Nephron progenitor cell (in vitro differentiated cells): ENCODE measurements at regions not wholly inside any gene's neighbourhood (a gene's known extent, or its start where the extent isn't known, plus 50 kb on each side); places are given as distances from the start of the nearest gene placed in this dataset.

Experiments used
- DNase-seq: peaks from one replicate; pipeline ENCODE4 v3.0.0; 2021
- H3K27ac Mint-ChIP-seq: 2 replicates; pipeline ENCODE4 v1.8.0; 2021; ENCODE audit warnings: mild to moderate bottlenecking, moderate library complexity, mixed read lengths
- H3K27me3 Mint-ChIP-seq: 2 replicates; pipeline ENCODE4 v1.8.0; 2021; ENCODE audit warnings: mild to moderate bottlenecking, low read depth, mixed read lengths; ENCODE audit not compliant: poor library complexity
- H3K36me3 Mint-ChIP-seq: 2 replicates; pipeline ENCODE4 v1.8.0; 2021; ENCODE audit warnings: low read depth, mixed read lengths
- H3K4me1 Mint-ChIP-seq: 2 replicates; pipeline ENCODE4 v1.8.0; 2021; ENCODE audit warnings: mixed read lengths
- H3K4me3 Mint-ChIP-seq: 2 replicates; pipeline ENCODE4 v1.8.0; 2021; ENCODE audit warnings: mild to moderate bottlenecking, moderate library complexity, mixed read lengths
- H3K9me3 Mint-ChIP-seq: 2 replicates; pipeline ENCODE4 v1.8.0; 2021; ENCODE audit warnings: mild to moderate bottlenecking, moderate library complexity, mixed read lengths
- TF ChIP-seq, protein P1 (sequence below): fragments of 200-600 bp; sonication (generic); IDR thresholded peaks from 2 replicates; pipeline ENCODE4 v1.5.0; 2021; ENCODE audit warnings: antibody characterized with exemption

DNA sequence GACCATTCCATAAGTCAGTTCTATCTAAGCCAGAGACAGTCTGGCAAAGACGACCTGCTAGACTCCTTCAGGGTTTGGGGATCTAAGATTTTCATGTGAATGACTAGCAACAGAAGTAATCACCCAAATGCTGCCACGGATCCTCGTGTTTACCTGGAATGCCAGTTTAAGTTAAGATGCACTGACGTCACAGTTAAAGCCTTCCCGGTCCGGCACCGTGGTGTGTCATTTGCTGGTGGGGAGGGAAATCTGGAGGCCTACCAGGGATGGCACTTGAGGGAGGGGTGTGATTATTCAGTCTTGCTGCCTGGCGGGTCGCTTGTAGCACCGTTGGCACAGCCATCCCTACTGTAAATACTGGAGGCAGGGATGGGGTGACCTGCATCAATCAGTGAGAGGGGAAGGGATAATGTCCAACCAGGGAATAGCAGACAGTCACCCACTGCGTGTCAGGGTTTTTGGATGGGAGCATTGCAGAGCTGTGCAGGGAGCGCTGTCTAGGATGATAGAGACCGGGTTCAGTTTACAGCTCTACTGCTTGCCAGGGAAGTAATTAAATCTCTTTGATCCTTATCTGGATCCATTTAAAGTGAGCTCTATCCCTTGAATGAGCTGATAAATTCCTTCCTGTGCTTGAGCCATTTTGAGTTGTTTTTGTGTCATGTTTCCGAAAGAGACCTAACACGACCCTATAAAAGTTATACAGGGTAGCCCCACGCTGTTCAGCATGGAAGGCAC is 764.7 kb upstream of the EEF2KMT start:
- Mint-ChIP-seq H3K4me3 (no peak overlapping the region), H3K27me3 (peaks cover 6% of the 10 kb centered on the region), H3K36me3 (no peaks in the 10 kb centered on the region), H3K27ac (peak overlapping the region; percentile 68), H3K9me3 (no peaks in the 10 kb centered on the region), H3K4me1 (peaks cover 62% of the 10 kb centered on the region)
- no peak for DNase-seq
- TF ChIP-seq, protein P1, sequence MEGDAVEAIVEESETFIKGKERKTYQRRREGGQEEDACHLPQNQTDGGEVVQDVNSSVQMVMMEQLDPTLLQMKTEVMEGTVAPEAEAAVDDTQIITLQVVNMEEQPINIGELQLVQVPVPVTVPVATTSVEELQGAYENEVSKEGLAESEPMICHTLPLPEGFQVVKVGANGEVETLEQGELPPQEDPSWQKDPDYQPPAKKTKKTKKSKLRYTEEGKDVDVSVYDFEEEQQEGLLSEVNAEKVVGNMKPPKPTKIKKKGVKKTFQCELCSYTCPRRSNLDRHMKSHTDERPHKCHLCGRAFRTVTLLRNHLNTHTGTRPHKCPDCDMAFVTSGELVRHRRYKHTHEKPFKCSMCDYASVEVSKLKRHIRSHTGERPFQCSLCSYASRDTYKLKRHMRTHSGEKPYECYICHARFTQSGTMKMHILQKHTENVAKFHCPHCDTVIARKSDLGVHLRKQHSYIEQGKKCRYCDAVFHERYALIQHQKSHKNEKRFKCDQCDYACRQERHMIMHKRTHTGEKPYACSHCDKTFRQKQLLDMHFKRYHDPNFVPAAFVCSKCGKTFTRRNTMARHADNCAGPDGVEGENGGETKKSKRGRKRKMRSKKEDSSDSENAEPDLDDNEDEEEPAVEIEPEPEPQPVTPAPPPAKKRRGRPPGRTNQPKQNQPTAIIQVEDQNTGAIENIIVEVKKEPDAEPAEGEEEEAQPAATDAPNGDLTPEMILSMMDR: no peak

DNA sequence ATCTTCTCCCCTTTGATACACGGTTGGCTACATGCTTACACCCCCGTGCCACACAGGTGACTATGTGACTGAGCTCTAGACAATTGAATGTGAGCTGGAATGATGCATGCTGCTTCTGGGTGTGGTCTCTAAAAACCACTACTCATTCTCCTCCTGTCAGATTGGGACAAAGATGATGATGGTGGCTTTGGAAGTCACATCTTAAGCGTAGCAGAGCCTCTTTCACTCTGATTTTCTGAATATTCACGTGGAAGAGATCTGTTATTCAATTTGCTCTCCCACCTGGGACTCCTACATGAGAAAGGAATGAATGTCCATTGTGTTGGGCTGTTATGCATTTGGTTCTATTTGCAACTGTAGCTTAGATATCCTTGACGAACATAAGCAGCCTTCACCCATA is 763.6 kb upstream of the EEF2KMT start:
- Mint-ChIP-seq H3K4me3 (no peak overlapping the region), H3K27ac (no peak overlapping the region), H3K27me3 (peaks cover 6% of the 10 kb centered on the region), H3K4me1 (peaks cover 54% of the 10 kb centered on the region), H3K9me3 (no peaks in the 10 kb centered on the region), H3K36me3 (no peaks in the 10 kb centered on the region)
- TF ChIP-seq, protein P1: no peak
- no peak for DNase-seq

DNA sequence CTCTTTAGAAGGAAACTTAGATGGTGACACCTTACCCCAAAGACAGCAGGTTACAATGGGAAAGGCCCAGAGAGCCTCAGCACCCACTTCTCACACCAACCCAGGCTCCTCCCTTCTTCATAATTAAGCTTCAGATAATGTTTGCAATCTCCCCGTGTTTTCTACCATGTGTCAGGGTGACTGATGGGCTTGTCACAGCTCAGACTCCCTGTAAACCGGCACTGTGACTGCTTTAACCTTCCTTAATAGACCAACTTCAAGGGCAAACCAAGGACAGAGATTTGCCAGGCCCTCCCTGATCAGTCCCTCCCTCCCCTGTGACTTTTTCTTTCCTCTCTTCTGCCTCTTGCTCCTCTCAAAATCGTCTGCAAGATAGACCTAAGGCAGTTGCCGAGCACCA is 760.6 kb upstream of the EEF2KMT start:
- peak overlapping the region; percentile 15 for H3K27ac Mint-ChIP-seq
- no peaks in the 10 kb centered on the region for H3K36me3 Mint-ChIP-seq
- peaks cover 6% of the 10 kb centered on the region for H3K27me3 Mint-ChIP-seq
- DNase-seq: no peak
- no peak overlapping the region for H3K4me3 Mint-ChIP-seq
- TF ChIP-seq, protein P1: no peak
- no peaks in the 10 kb centered on the region for H3K9me3 Mint-ChIP-seq
- peaks cover 27% of the 10 kb centered on the region for H3K4me1 Mint-ChIP-seq

DNA sequence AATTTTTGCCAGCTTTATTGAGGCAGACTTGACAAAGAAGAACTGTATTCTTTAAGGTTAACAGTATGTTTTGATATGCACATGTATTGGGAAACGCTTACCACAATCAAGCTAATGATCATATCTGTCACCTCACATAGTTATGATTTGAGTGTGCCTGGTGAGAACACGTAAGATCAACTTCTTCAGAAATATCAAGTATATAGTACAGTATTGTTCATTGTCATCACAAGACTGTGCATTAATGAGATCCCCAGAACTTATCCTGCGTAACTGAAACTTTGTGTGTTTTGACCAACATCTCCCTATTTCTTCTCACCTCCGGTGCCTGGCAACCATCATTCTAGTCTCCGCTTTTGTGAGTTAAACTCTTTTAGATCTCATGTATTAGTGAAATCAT is 756.4 kb upstream of the EEF2KMT start:
- DNase-seq: no peak
- Mint-ChIP-seq H3K4me1 (peaks cover 49% of the 10 kb centered on the region), H3K36me3 (no peaks in the 10 kb centered on the region), H3K27ac (no peak overlapping the region), H3K9me3 (no peaks in the 10 kb centered on the region), H3K27me3 (peaks cover 16% of the 10 kb centered on the region), H3K4me3 (no peak overlapping the region)
- TF ChIP-seq, protein P1: no peak

DNA sequence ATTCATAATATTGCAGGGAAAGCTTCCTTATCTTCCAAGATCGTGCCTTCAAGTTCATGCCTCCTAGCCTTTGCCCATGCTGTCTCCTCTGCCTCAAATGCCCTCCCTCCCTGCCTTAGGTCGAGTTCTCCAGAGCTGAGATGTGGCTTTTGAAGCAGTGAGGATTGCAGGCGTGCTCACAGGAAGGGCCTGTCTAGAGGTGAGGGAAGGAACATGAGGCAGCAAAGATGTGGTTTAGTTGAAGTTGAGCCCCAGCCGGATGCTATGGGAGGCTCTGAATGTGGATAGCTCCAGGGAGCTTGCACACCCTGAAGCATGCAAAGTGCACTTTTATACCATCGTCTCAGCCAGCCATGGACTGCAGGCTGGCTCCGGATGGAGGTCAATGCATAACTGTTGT is 754.6 kb upstream of the EEF2KMT start:
- Mint-ChIP-seq H3K27me3 (peaks cover 13% of the 10 kb centered on the region), H3K36me3 (no peaks in the 10 kb centered on the region)

More for the DNA sequence above, 754.6 kb upstream of the EEF2KMT start:
- TF ChIP-seq, protein P1: no peak
- H3K4me3 Mint-ChIP-seq: no peak overlapping the region
- H3K27ac Mint-ChIP-seq: no peak overlapping the region
- no peaks in the 10 kb centered on the region for H3K9me3 Mint-ChIP-seq
- no peak for DNase-seq
- peaks cover 44% of the 10 kb centered on the region for H3K4me1 Mint-ChIP-seq
